ENCODE measurements at regions not wholly inside any gene's neighbourhood (a gene's known extent, or its start where the extent isn't known, plus 50 kb on each side); places are given as distances from the start of the nearest gene placed in this dataset.

- no peak for TF ChIP-seq POLR2A (IDR thresholded peaks at IDR 0.05; ENCODE audit: low read depth, low read length)
- TF ChIP-seq, protein P1, sequence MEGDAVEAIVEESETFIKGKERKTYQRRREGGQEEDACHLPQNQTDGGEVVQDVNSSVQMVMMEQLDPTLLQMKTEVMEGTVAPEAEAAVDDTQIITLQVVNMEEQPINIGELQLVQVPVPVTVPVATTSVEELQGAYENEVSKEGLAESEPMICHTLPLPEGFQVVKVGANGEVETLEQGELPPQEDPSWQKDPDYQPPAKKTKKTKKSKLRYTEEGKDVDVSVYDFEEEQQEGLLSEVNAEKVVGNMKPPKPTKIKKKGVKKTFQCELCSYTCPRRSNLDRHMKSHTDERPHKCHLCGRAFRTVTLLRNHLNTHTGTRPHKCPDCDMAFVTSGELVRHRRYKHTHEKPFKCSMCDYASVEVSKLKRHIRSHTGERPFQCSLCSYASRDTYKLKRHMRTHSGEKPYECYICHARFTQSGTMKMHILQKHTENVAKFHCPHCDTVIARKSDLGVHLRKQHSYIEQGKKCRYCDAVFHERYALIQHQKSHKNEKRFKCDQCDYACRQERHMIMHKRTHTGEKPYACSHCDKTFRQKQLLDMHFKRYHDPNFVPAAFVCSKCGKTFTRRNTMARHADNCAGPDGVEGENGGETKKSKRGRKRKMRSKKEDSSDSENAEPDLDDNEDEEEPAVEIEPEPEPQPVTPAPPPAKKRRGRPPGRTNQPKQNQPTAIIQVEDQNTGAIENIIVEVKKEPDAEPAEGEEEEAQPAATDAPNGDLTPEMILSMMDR (IDR thresholded peaks at IDR 0.05; ENCODE audit: extremely low read depth in 1 of 2, insufficient read depth in 1 of 2, low read depth in 1 of 2, low read length in 2 of 2), result no peak
- no peak for TF ChIP-seq EZH2 (IDR thresholded peaks at IDR 0.05; ENCODE audit: borderline replicate concordance, low read depth, low read length, severe bottlenecking)
- no peak for TF ChIP-seq MYC (IDR thresholded peaks at IDR 0.05; ENCODE audit: low read depth, low read length)
- no peak for TF ChIP-seq POLR2AphosphoS5 (IDR thresholded peaks at IDR 0.05; ENCODE audit: insufficient read depth, low read depth, low read length)
- TF ChIP-seq FOS (IDR thresholded peaks at IDR 0.05; ENCODE audit: borderline replicate concordance, insufficient read depth, low read length), result no peak
- TF ChIP-seq, protein P2, sequence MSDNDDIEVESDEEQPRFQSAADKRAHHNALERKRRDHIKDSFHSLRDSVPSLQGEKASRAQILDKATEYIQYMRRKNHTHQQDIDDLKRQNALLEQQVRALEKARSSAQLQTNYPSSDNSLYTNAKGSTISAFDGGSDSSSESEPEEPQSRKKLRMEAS (IDR thresholded peaks at IDR 0.05; ENCODE audit: insufficient read depth, insufficient read length), result no peak
- TF ChIP-seq JUN (IDR thresholded peaks at IDR 0.05; ENCODE audit: borderline replicate concordance, insufficient read depth, insufficient read length, low read depth), result no peak
- TF ChIP-seq GATA2 (IDR thresholded peaks at IDR 0.05; ENCODE audit: insufficient read depth, insufficient read length, low read depth, low read length), result no peak
Measured at GRCh38 chrX:97897998-97898397, 1014.3 kb downstream of the RPA4 start.
